ENCODE measurements at regions not wholly inside any gene's neighbourhood (a gene's known extent, or its start where the extent isn't known, plus 50 kb on each side); places are given as distances from the start of the nearest gene placed in this dataset.

DNA sequence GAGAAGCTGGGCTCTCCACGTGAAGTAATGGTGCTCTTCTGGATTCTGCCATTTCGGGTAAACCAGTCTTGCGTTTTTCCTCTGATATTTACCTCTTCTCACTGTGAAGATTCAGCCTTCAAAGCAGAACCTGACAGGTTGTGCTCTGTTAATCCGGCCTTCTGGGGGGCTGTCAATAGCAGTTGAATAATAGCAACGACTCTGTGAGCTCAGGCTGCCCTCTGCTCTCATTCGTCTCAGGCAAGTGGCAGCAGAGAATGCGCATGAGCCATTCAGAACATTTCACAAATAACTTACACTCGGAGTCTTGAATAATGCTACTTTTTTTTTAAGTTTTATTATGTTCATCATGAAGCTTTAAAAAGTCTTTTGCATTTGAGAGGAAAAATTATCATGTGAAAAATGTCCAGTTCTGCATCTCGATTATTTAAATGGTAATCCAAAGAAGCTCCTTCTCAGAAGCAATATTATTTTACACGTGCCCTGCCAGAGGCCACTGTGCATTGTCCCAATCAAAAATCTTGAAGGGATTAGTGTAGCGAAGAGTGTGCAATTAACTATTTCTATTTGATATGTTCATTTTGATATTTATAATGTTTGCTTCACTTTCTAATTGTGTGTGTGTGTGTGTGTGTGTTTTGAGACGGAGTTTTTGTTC, 354.2 kb upstream of the FAT1 start:
- Histone ChIP-seq H3K9me3 (no peaks in the 10 kb centered on the region), H3K36me3 (ENCODE audit: low read depth) (no peaks in the 10 kb centered on the region), H3K4me3 (no peak overlapping the region), H3K4me1 (ENCODE audit: low read depth) (no peaks in the 10 kb centered on the region)
- TF ChIP-seq, protein P1, sequence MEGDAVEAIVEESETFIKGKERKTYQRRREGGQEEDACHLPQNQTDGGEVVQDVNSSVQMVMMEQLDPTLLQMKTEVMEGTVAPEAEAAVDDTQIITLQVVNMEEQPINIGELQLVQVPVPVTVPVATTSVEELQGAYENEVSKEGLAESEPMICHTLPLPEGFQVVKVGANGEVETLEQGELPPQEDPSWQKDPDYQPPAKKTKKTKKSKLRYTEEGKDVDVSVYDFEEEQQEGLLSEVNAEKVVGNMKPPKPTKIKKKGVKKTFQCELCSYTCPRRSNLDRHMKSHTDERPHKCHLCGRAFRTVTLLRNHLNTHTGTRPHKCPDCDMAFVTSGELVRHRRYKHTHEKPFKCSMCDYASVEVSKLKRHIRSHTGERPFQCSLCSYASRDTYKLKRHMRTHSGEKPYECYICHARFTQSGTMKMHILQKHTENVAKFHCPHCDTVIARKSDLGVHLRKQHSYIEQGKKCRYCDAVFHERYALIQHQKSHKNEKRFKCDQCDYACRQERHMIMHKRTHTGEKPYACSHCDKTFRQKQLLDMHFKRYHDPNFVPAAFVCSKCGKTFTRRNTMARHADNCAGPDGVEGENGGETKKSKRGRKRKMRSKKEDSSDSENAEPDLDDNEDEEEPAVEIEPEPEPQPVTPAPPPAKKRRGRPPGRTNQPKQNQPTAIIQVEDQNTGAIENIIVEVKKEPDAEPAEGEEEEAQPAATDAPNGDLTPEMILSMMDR (IDR thresholded peaks at IDR 0.05) = no peak
- DNase-seq = no peak
- no peak for ATAC-seq
- intact Hi-C loops (cut with DNase I, micrococcal nuclease) = no loop called here

DNA sequence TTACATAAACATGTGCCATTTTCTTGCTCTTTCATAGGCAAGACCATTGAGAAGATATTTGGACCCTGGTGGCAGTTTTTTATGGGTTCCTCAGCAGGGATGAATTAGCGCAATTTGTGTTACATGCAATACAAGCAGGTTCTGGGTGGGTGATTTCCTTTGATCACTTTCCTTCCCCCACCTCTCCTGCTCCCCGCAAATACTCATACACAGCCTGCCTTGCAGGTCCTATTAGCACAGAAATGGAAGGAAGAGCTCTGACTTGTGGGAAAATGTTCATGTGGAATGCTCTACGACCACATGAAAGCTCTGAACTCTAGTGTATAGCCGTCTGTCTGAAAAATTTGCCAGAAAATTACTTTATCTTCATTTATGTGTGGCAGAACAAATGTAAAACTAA, 361.0 kb upstream of the FAT1 start:
- DNase-seq (no peak), ATAC-seq (no peak)
- Histone ChIP-seq H3K4me1 (ENCODE audit: low read depth) (no peaks in the 10 kb centered on the region), H3K4me3 (no peak overlapping the region), H3K36me3 (ENCODE audit: low read depth) (no peaks in the 10 kb centered on the region), H3K9me3 (no peaks in the 10 kb centered on the region)
- TF ChIP-seq, protein P1 (IDR thresholded peaks at IDR 0.05) = no peak
- intact Hi-C loops (cut with DNase I, micrococcal nuclease) = no loop called here

DNA sequence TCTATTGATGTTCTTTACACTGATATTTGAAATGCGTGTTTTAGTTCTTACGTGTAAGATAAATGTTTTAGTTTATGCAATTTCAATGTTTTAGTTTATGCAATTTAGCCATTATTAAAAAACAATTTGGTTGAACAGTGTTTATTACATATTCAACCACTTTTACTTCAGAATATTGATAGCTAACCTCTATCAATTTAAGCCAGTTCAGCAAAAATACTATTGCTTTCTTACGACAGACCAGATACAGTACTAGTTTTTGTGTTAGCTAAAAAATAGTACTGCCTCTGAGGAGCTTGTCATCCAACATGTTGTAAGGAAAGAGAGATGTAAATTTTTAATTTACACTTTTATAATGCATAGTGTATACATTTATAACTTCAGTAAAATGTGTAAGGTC, 361.7 kb upstream of the FAT1 start:
- Histone ChIP-seq H3K9me3 (no peaks in the 10 kb centered on the region), H3K4me1 (ENCODE audit: low read depth) (no peaks in the 10 kb centered on the region), H3K4me3 (no peak overlapping the region), H3K36me3 (ENCODE audit: low read depth) (no peaks in the 10 kb centered on the region)
- intact Hi-C loops (cut with DNase I, micrococcal nuclease) = no loop called here
- TF ChIP-seq, protein P1 (IDR thresholded peaks at IDR 0.05) = no peak
- ATAC-seq = no peak
- DNase-seq = no peak

DNA sequence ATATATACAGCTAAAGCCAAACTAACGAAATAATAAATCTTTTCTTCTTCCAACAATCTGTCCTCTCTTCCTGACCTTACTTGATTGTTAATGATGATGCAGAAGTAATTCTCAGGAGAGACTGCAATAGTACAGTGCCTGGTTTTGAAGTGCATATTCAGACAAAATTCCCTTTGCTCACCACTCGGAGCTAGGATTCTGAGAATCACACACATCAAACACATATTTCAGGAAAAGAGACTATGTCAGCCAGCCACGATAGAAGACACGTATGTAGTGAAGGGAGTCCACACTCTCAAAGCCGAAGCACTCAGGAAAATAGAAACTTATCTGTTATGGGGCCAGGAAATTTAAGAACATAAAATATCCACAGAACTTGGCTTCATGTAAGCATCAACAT, 362.5 kb upstream of the FAT1 start:
- H3K9me3 ChIP-seq = no peaks in the 10 kb centered on the region
- ATAC-seq (no peak), DNase-seq (no peak)
- TF ChIP-seq, protein P1 (IDR thresholded peaks at IDR 0.05) = no peak
- H3K4me1 ChIP-seq (ENCODE audit: low read depth) = no peaks in the 10 kb centered on the region
- no peak overlapping the region for H3K4me3 ChIP-seq
- no peaks in the 10 kb centered on the region for H3K36me3 ChIP-seq (ENCODE audit: low read depth)
- intact Hi-C loops (cut with DNase I, micrococcal nuclease) = no loop called here

DNA sequence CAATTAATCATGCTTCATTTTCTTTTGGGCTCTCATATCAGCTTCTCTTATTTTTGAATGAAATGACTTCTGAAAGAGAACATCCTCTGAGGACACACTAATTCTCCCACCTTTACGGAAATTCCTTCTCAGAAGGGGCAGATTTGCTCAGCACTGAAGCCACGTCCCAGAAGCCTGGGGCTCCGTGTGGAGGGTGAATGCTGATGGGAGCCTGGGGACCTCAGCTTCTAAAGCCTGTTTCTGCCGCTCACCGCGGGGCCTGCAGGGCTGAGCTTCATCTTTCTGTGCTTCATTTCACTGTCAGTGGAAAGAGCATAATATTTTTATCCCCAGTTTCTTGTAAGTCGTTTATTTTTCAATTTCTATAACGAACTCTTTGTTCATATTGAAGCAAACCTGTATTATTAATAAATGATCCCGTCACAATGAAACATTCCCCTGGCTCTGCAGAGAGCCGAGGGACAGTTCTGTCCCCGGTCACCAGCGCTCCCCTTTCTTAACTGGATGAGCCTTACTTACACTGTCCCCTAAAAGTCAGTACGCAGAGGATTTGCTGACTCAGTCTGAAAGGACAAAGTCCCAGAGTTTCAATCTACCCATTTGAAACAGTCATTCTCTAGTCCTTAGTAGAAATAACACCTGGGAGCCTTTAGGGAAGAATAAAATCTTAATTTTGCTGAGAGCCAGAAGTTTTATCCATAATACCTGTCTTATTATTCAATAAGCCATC, 364.6 kb upstream of the FAT1 start:
- TF ChIP-seq, protein P1 (IDR thresholded peaks at IDR 0.05) = no peak
- no peak for ATAC-seq
- H3K9me3 ChIP-seq = no peaks in the 10 kb centered on the region
- H3K4me3 ChIP-seq = no peak overlapping the region
- DNase-seq = no peak
- intact Hi-C loops (cut with DNase I, micrococcal nuclease) = no loop called here
- no peaks in the 10 kb centered on the region for H3K36me3 ChIP-seq (ENCODE audit: low read depth)
- no peaks in the 10 kb centered on the region for H3K4me1 ChIP-seq (ENCODE audit: low read depth)
